ENCODE measurements at regions not wholly inside any gene's neighbourhood (a gene's known extent, or its start where the extent isn't known, plus 50 kb on each side); places are given as distances from the start of the nearest gene placed in this dataset.

DNA sequence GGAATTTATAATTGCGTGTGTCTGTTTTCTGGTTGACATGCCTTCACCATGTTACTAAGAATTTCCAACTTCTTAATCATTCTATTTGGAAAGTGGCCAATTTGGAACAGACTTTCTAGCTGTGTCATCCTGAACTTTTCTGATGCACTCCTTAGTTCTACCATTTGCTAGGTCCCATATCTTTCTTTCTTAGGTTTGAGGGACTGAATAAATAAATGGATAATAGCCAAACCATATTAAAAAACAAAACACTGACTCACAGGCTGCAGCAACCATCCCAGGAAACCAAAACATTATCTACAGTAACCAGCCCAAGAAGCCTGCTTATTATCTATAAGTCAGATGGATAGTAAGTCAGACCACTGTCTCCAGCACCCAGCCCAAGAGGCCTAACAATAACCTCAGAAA, 57.5 kb upstream of the PLET1 start:
- Histone ChIP-seq H2AFZ (ENCODE audit: low read length) (no peak overlapping the region), H3K9me3 (ENCODE audit: low read depth, low read length) (no peaks in the 10 kb centered on the region), H3K4me3 (ENCODE audit: insufficient read depth, low read length) (no peak overlapping the region), H3K4me2 (ENCODE audit: insufficient read depth, low read length) (peak overlapping the region; percentile 50), H4K20me1 (ENCODE audit: insufficient read depth, low read length) (no peaks in the 10 kb centered on the region), H3K36me3 (ENCODE audit: insufficient read depth, low read length) (no peaks in the 10 kb centered on the region), H3K4me1 (ENCODE audit: insufficient read depth, low read length) (peaks cover 46% of the 10 kb centered on the region), H3K27ac (ENCODE audit: low read depth, low read length) (peak overlapping the region; percentile 86), H3K79me2 (ENCODE audit: insufficient read depth, low read length) (no peaks in the 10 kb centered on the region), H3K27me3 (ENCODE audit: insufficient read depth, low read length) (no peaks in the 10 kb centered on the region)
- TF ChIP-seq, protein P1, sequence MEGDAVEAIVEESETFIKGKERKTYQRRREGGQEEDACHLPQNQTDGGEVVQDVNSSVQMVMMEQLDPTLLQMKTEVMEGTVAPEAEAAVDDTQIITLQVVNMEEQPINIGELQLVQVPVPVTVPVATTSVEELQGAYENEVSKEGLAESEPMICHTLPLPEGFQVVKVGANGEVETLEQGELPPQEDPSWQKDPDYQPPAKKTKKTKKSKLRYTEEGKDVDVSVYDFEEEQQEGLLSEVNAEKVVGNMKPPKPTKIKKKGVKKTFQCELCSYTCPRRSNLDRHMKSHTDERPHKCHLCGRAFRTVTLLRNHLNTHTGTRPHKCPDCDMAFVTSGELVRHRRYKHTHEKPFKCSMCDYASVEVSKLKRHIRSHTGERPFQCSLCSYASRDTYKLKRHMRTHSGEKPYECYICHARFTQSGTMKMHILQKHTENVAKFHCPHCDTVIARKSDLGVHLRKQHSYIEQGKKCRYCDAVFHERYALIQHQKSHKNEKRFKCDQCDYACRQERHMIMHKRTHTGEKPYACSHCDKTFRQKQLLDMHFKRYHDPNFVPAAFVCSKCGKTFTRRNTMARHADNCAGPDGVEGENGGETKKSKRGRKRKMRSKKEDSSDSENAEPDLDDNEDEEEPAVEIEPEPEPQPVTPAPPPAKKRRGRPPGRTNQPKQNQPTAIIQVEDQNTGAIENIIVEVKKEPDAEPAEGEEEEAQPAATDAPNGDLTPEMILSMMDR (IDR thresholded peaks at IDR 0.05; ENCODE audit: extremely low read depth, low read depth, low read length), result no peak
- peak; percentile 66 for DNase-seq (ENCODE audit: insufficient read length, low spot score, missing footprints)

DNA sequence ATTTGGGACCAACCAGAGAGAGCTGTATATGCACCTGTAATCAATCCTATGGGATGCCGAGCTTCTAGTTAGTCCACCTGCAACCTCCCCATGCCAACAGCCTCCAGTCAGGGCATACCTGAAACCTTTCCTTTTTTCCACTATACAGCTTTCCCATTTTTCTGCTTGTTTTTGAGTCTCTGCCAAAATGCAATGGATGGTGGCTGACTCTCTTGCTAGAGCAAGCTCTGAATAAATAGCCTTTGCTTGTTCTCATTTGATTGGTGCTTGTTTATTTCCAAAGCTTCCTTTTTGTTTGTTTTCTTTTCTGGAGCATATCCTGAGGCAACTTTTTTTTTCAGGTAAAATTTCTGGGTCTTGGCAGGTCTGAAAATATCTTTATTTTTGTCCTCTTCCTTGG, 58.0 kb upstream of the PLET1 start:
- DNase-seq (ENCODE audit: insufficient read length, low spot score, missing footprints), result no peak
- H3K4me2 ChIP-seq (ENCODE audit: insufficient read depth, low read length), result peak overlapping the region; percentile 50

DNA sequence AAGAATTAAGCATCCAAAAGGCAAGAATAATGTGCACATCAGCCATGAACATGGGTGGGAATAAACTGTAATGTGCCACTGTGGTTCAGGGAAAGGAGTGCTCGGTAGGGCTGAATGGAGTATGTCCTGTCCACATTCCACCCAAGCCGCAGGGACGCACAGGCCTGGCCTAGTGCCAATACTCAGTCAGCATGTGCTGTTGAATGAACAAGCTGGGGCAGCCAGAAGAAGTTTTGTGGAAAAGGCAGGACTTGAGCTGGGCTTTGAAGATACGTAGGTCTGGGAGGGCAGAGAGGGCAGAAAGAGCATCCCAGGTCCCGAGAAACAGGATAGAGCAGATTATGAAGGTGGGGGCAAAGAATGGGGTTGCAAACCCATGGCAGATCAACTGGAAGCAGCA, 60.0 kb upstream of the PLET1 start:
- DNase-seq (ENCODE audit: insufficient read length, low spot score, missing footprints), result no peak
- Histone ChIP-seq H3K79me2 (ENCODE audit: insufficient read depth, low read length) (no peaks in the 10 kb centered on the region), H2AFZ (ENCODE audit: low read length) (no peak overlapping the region), H3K9me3 (ENCODE audit: low read depth, low read length) (no peaks in the 10 kb centered on the region), H3K4me1 (ENCODE audit: insufficient read depth, low read length) (peaks cover 46% of the 10 kb centered on the region), H3K4me2 (ENCODE audit: insufficient read depth, low read length) (no peak overlapping the region), H3K27ac (ENCODE audit: low read depth, low read length) (no peak overlapping the region), H4K20me1 (ENCODE audit: insufficient read depth, low read length) (no peaks in the 10 kb centered on the region), H3K4me3 (ENCODE audit: insufficient read depth, low read length) (no peak overlapping the region), H3K27me3 (ENCODE audit: insufficient read depth, low read length) (no peaks in the 10 kb centered on the region), H3K36me3 (ENCODE audit: insufficient read depth, low read length) (no peaks in the 10 kb centered on the region)
- TF ChIP-seq, protein P1 (IDR thresholded peaks at IDR 0.05; ENCODE audit: extremely low read depth, low read depth, low read length), result no peak

More for the DNA sequence above, 58.0 kb upstream of the PLET1 start:
- no peaks in the 10 kb centered on the region for H3K36me3 ChIP-seq (ENCODE audit: insufficient read depth, low read length)
- no peaks in the 10 kb centered on the region for H3K27me3 ChIP-seq (ENCODE audit: insufficient read depth, low read length)
- H3K4me3 ChIP-seq (ENCODE audit: insufficient read depth, low read length), result peak overlapping the region; percentile 24
- TF ChIP-seq, protein P1 (IDR thresholded peaks at IDR 0.05; ENCODE audit: extremely low read depth, low read depth, low read length), result no peak
- H2AFZ ChIP-seq (ENCODE audit: low read length), result no peak overlapping the region
- H4K20me1 ChIP-seq (ENCODE audit: insufficient read depth, low read length), result no peaks in the 10 kb centered on the region
- H3K27ac ChIP-seq (ENCODE audit: low read depth, low read length), result peak overlapping the region; percentile 86
- H3K9me3 ChIP-seq (ENCODE audit: low read depth, low read length), result no peaks in the 10 kb centered on the region
- peaks cover 46% of the 10 kb centered on the region for H3K4me1 ChIP-seq (ENCODE audit: insufficient read depth, low read length)
- no peaks in the 10 kb centered on the region for H3K79me2 ChIP-seq (ENCODE audit: insufficient read depth, low read length)

DNA sequence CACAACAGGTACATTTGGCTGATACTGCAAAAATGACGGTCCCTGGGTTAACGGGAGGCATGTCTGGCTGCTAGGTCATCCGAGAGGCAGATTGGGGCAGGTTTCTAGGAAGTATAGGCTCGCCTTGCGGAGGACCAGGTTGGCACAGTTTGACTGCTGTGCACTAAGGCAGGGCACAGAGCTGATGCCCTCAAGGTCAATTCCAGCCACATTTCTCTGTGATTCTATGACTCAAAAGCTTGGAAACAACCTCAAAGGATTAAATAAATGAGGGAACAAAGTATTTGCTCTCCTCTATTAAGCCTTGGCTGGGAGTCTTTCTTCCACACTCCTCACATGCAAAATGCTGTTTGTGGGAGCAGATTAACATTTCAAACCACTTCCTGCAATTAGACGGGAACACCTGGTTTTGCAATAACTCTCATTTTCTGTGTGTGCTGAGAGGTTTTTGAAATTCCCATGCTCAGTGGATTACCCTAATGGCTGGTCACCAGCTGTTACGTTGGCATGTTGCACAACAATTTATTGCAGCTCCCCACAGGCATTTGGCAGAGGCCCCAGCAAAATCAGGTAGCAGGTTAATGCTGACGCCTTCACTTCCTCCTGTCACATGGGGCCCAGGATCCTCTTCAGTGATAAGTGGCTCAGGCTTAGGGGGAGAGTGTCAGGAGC, 61.0 kb upstream of the PLET1 start:
- Histone ChIP-seq H3K36me3 (ENCODE audit: insufficient read depth, low read length) (no peaks in the 10 kb centered on the region), H3K9me3 (ENCODE audit: low read depth, low read length) (no peaks in the 10 kb centered on the region), H3K4me3 (ENCODE audit: insufficient read depth, low read length) (no peak overlapping the region), H4K20me1 (ENCODE audit: insufficient read depth, low read length) (no peaks in the 10 kb centered on the region), H3K4me2 (ENCODE audit: insufficient read depth, low read length) (no peak overlapping the region), H3K79me2 (ENCODE audit: insufficient read depth, low read length) (no peaks in the 10 kb centered on the region), H3K4me1 (ENCODE audit: insufficient read depth, low read length) (peaks cover 46% of the 10 kb centered on the region), H3K27ac (ENCODE audit: low read depth, low read length) (peak overlapping the region; percentile 40), H2AFZ (ENCODE audit: low read length) (no peak overlapping the region), H3K27me3 (ENCODE audit: insufficient read depth, low read length) (no peaks in the 10 kb centered on the region)
- no peak for DNase-seq (ENCODE audit: insufficient read length, low spot score, missing footprints)
- TF ChIP-seq, protein P1 (IDR thresholded peaks at IDR 0.05; ENCODE audit: extremely low read depth, low read depth, low read length), result no peak

All from osteoblast (primary cell).